Keratinocyte (primary cell): ENCODE measurements at regions not wholly inside any gene's neighbourhood (a gene's known extent, or its start where the extent isn't known, plus 50 kb on each side); places are given as distances from the start of the nearest gene placed in this dataset.

Source experiments
- DNase-seq: peaks from one replicate; pipeline ENCODE4 v3.0.0-alpha.2; 2011; ENCODE audit warnings: low read depth, missing footprints, low spot score
- FAIRE-seq: peaks from 2 replicates; lab custom pipeline; 2011; peaks lifted over from hg19 to GRCh38; lab: Jason Lieb, UNC
- H2AFZ ChIP-seq: 2 replicates; pipeline ENCODE4 v1.6.0; 2012; ENCODE audit warnings: low read length, control low read depth, inconsistent platforms; ENCODE audit not compliant: control insufficient read depth
- H3K27ac ChIP-seq: 2 replicates; pipeline ENCODE4 v1.5.1; 2011; ENCODE audit warnings: low read length; ENCODE audit not compliant: control insufficient read depth, insufficient read depth
- H3K27me3 ChIP-seq: 3 replicates; pipeline ENCODE4 v1.6.0; 2011; ENCODE audit warnings: low read length; ENCODE audit not compliant: control insufficient read depth, insufficient read depth; ENCODE audit errors: extremely low read depth
- H3K36me3 ChIP-seq, 2 experiments: 2 replicates in 1 of 2; 3 replicates in 1 of 2; pipeline ENCODE4 v1.5.1; 2011; ENCODE audit warnings: low read length in 2 of 2, mild to moderate bottlenecking in 1 of 2; ENCODE audit not compliant: control insufficient read depth in 2 of 2, insufficient read depth in 2 of 2; ENCODE audit errors: extremely low read depth in 1 of 2
- H3K4me1 ChIP-seq: 3 replicates; pipeline ENCODE4 v1.5.1; 2011; ENCODE audit warnings: low read length; ENCODE audit not compliant: control insufficient read depth, insufficient read depth; ENCODE audit errors: extremely low read depth
- H3K4me2 ChIP-seq: 3 replicates; pipeline ENCODE4 v1.6.0; 2011; ENCODE audit warnings: low read depth, low read length; ENCODE audit not compliant: control insufficient read depth, insufficient read depth; ENCODE audit errors: extremely low read depth
- H3K4me3 ChIP-seq, 3 experiments: fragments of 200-600 bp in 1 of 3; sonication (generic) in 1 of 3; 2 replicates in 2 of 3; 3 replicates in 1 of 3; pipeline ENCODE4 v1.5.1; 2011 to 2016; ENCODE audit warnings: low read length in 3 of 3, mild to moderate bottlenecking in 3 of 3, control low read depth in 2 of 3, inconsistent platforms in 1 of 3, low read depth in 1 of 3, mixed read lengths in 1 of 3, mixed run types in 1 of 3, moderate library complexity in 1 of 3; ENCODE audit not compliant: control insufficient read depth in 2 of 3, insufficient read depth in 2 of 3; ENCODE audit errors: extremely low read depth in 1 of 3
- H3K79me2 ChIP-seq: 2 replicates; pipeline ENCODE4 v1.6.0; 2012; ENCODE audit warnings: low read length; ENCODE audit not compliant: control insufficient read depth, insufficient read depth
- H3K9ac ChIP-seq: 3 replicates; pipeline ENCODE4 v1.6.0; 2011; ENCODE audit warnings: low read length; ENCODE audit not compliant: control insufficient read depth, insufficient read depth; ENCODE audit errors: extremely low read depth
- H3K9me1 ChIP-seq: 3 replicates; pipeline ENCODE4 v1.6.0; 2011; ENCODE audit warnings: low read length; ENCODE audit not compliant: control insufficient read depth, insufficient read depth; ENCODE audit errors: extremely low read depth
- H3K9me3 ChIP-seq: 2 replicates; pipeline ENCODE4 v1.5.1; 2012; ENCODE audit warnings: low read depth, low read length; ENCODE audit not compliant: control insufficient read depth
- H4K20me1 ChIP-seq: 3 replicates; pipeline ENCODE4 v1.6.0; 2011; ENCODE audit warnings: low read length; ENCODE audit not compliant: control insufficient read depth, insufficient read depth; ENCODE audit errors: extremely low read depth
- CTCF ChIP-seq, 3 experiments: IDR thresholded peaks in 1 of 3; conservative IDR thresholded peaks in 1 of 3; optimal IDR thresholded peaks in 1 of 3; 2 replicates in 2 of 3; 3 replicates in 1 of 3; pipeline versions ENCODE3 to v1.5.1; 2011; ENCODE audit warnings: low read length in 3 of 3, mild to moderate bottlenecking in 3 of 3, moderate library complexity in 2 of 3, control low read depth in 1 of 3, inconsistent platforms in 1 of 3; ENCODE audit not compliant: insufficient read depth in 2 of 3; ENCODE audit errors: extremely low read depth in 1 of 3
- EZH2 ChIP-seq: IDR thresholded peaks from one replicate; pipeline ENCODE4 v1.6.1; 2012; ENCODE audit warnings: inconsistent platforms, mild to moderate bottlenecking, low read length, moderate library complexity
- dilution Hi-C: fragments of 300-500 bp; cut with MboI; formaldehyde crosslinking; loops from one replicate; pipeline ENCODE4 v1.7.0; 2020; ENCODE audit warnings: low sequenced_read_pairs; ENCODE audit not compliant: extremely low pct_ligation_motif_present

- no peaks in the 10 kb centered on the region for H3K79me2 ChIP-seq
- no peak overlapping the region for H3K27ac ChIP-seq
- no peak for DNase-seq
- H3K4me2 ChIP-seq: no peak overlapping the region
- no peak for FAIRE-seq
- H3K9me1 ChIP-seq: no peaks in the 10 kb centered on the region
- no peak overlapping the region for H2AFZ ChIP-seq
- dilution Hi-C loops: no loop called here
- no peak overlapping the region for H3K9ac ChIP-seq
- no peaks in the 10 kb centered on the region for H4K20me1 ChIP-seq
- peaks cover 8% of the 10 kb centered on the region for H3K27me3 ChIP-seq
- TF ChIP-seq EZH2: no peak
- no peak for TF ChIP-seq CTCF (optimal IDR thresholded peaks at IDR 0.05 in 1 of 3, IDR thresholded peaks at IDR 0.05 in 1 of 3, conservative IDR thresholded peaks at IDR 0.05 in 1 of 3; ENCODE audit: extremely low read depth in 1 of 3, insufficient read depth in 2 of 3, low read length in 3 of 3)
- H3K4me3 ChIP-seq: no peak overlapping the region
- H3K4me1 ChIP-seq: no peaks in the 10 kb centered on the region
- no peaks in the 10 kb centered on the region for H3K36me3 ChIP-seq
- H3K9me3 ChIP-seq: no peaks in the 10 kb centered on the region
Measured at GRCh38 chr2:60158262-60158661, 395.2 kb downstream of the BCL11A start.

DNA sequence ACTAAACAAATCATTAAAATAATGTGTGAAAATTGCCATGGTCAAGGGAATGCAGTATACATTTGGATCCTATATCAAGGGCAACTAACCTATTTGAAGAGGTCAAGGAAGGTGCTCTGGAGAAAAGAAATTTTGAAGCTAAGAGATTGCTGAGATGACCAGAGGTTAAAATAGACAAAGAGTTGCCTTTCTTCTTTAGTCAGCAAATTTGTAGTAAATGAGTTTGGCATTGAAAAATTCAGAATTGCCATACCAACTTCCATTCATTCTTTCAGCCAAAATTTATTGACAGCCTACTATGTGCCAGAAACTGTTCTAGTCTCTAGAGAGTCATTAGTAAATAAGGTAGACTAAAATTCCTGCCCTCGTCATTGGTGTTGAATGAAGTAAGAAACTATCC lies 396.2 kb downstream of the BCL11A start:
- DNase-seq: no peak
- dilution Hi-C loops: no loop called here
- H3K9me3 ChIP-seq: no peaks in the 10 kb centered on the region

More for the DNA sequence above, 396.2 kb downstream of the BCL11A start:
- Histone ChIP-seq H3K4me1 (no peaks in the 10 kb centered on the region), H2AFZ (no peak overlapping the region), H3K9me1 (no peaks in the 10 kb centered on the region), H3K9ac (no peak overlapping the region), H3K27me3 (peaks cover 8% of the 10 kb centered on the region), H3K36me3 (no peaks in the 10 kb centered on the region), H3K79me2 (no peaks in the 10 kb centered on the region), H3K4me3 (no peak overlapping the region), H4K20me1 (no peaks in the 10 kb centered on the region), H3K4me2 (no peak overlapping the region), H3K27ac (no peak overlapping the region)
- no peak for FAIRE-seq
- no peak for TF ChIP-seq CTCF (optimal IDR thresholded peaks at IDR 0.05 in 1 of 3, IDR thresholded peaks at IDR 0.05 in 1 of 3, conservative IDR thresholded peaks at IDR 0.05 in 1 of 3; ENCODE audit: extremely low read depth in 1 of 3, insufficient read depth in 2 of 3, low read length in 3 of 3)
- no peak for TF ChIP-seq EZH2
